GM20000 (cell line): ENCODE measurements at regions not wholly inside any gene's neighbourhood (a gene's known extent, or its start where the extent isn't known, plus 50 kb on each side); places are given as distances from the start of the nearest gene placed in this dataset.
A peak's percentile ranks its signal among the peaks of the same experiment; 100 is the strongest.

Source experiments
- DNase-seq: peaks from one replicate; pipeline ENCODE4 v3.0.0; 2012; ENCODE audit warnings: low spot score
- CTCF ChIP-seq: IDR thresholded peaks from 2 replicates; pipeline ENCODE4 v1.5.1; 2012; ENCODE audit warnings: mild to moderate bottlenecking, control low read depth; ENCODE audit errors: extremely low read depth, missing control alignments

GRCh38 chr20:37630166-37630565 lies 63.7 kb upstream of the CTNNBL1 start:
- no peak for DNase-seq

GRCh38 chr20:37627767-37628130 lies 66.1 kb upstream of the CTNNBL1 start:
- DNase-seq = no peak
- no peak for TF ChIP-seq CTCF

More at GRCh38 chr20:37630166-37630565, 63.7 kb upstream of the CTNNBL1 start:
- TF ChIP-seq CTCF = no peak

GRCh38 chr20:37627060-37627766 lies 66.6 kb upstream of the CTNNBL1 start:
- TF ChIP-seq CTCF = no peak
- DNase-seq = peak; percentile 49

- no peak for TF ChIP-seq CTCF
- DNase-seq = no peak
Observed at GRCh38 chr20:37624963-37625362, 68.9 kb upstream of the CTNNBL1 start.

GRCh38 chr20:37622728-37623127 lies 71.1 kb upstream of the CTNNBL1 start:
- no peak for DNase-seq
- TF ChIP-seq CTCF = no peak

GRCh38 chr20:37619496-37619895 lies 74.3 kb upstream of the CTNNBL1 start:
- no peak for DNase-seq
- TF ChIP-seq CTCF = no peak

GRCh38 chr20:37616110-37616425 lies 77.8 kb upstream of the CTNNBL1 start:
- TF ChIP-seq CTCF = no peak
- DNase-seq = no peak
